ENCODE measurements at regions not wholly inside any gene's neighbourhood (a gene's known extent, or its start where the extent isn't known, plus 50 kb on each side); places are given as distances from the start of the nearest gene placed in this dataset.

GRCh38 chr11:34795641-34796040 lies 120.5 kb downstream of the APIP start:
- DNase-seq (ENCODE audit: low read depth) = no peak
- no peak for TF ChIP-seq CTCF (conservative IDR thresholded peaks at IDR 0.05; ENCODE audit: control insufficient read depth, insufficient read depth, low read depth, low read length)
- no peak overlapping the region for H3K4me3 ChIP-seq (ENCODE audit: control insufficient read depth, low read depth, low read length)

- TF ChIP-seq CTCF (conservative IDR thresholded peaks at IDR 0.05; ENCODE audit: control insufficient read depth, insufficient read depth, low read depth, low read length) = no peak
These were observed 121.5 kb downstream of the APIP start for GRCh38 chr11:34794696-34795095.

GRCh38 chr11:34793666-34794065 lies 122.5 kb downstream of the APIP start:
- no peak for DNase-seq (ENCODE audit: low read depth)
- H3K4me3 ChIP-seq (ENCODE audit: control insufficient read depth, low read depth, low read length) = no peak overlapping the region
- no peak for TF ChIP-seq CTCF (conservative IDR thresholded peaks at IDR 0.05; ENCODE audit: control insufficient read depth, insufficient read depth, low read depth, low read length)

More at GRCh38 chr11:34794696-34795095, 121.5 kb downstream of the APIP start:
- H3K4me3 ChIP-seq (ENCODE audit: control insufficient read depth, low read depth, low read length) = no peak overlapping the region
- DNase-seq (ENCODE audit: low read depth) = no peak

- peak; percentile 19 for DNase-seq (ENCODE audit: low read depth)
- TF ChIP-seq CTCF (conservative IDR thresholded peaks at IDR 0.05; ENCODE audit: control insufficient read depth, insufficient read depth, low read depth, low read length) = no peak
- H3K4me3 ChIP-seq (ENCODE audit: control insufficient read depth, low read depth, low read length) = no peak overlapping the region
These were observed 123.3 kb downstream of the APIP start for GRCh38 chr11:34792814-34793258.

GRCh38 chr11:34791780-34792542 lies 124.2 kb downstream of the APIP start:
- no peak overlapping the region for H3K4me3 ChIP-seq (ENCODE audit: control insufficient read depth, low read depth, low read length)
- no peak for DNase-seq (ENCODE audit: low read depth)
- TF ChIP-seq CTCF (conservative IDR thresholded peaks at IDR 0.05; ENCODE audit: control insufficient read depth, insufficient read depth, low read depth, low read length) = no peak

GRCh38 chr11:34790620-34791019 lies 125.6 kb downstream of the APIP start:
- TF ChIP-seq CTCF (conservative IDR thresholded peaks at IDR 0.05; ENCODE audit: control insufficient read depth, insufficient read depth, low read depth, low read length) = no peak
- no peak overlapping the region for H3K4me3 ChIP-seq (ENCODE audit: control insufficient read depth, low read depth, low read length)
- no peak for DNase-seq (ENCODE audit: low read depth)

Measured in fibroblast of mammary gland (primary cell).